ENCODE measurements at regions not wholly inside any gene's neighbourhood (a gene's known extent, or its start where the extent isn't known, plus 50 kb on each side); places are given as distances from the start of the nearest gene placed in this dataset.

DNA sequence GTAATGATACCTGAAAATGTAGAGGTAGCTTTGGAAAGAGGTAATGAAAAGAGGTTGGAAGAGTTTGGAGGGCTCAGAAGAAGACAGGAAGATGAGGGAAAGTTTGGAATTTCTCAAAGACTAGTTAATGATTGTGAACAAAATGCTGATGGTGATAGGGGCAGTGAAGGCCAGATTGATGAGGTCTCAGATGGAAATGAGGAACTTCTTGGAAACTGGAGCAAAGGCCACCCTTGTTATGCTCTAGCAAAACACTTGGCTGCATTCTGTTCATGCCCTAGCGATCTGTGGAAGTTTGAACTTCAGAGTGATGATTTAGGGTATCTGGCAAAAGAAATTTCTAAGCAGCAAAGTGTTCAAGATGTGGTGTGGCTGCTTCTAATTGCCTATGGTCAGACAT lies 161.2 kb upstream of the SPEF2 start:
- Histone ChIP-seq H3K9me3 (ENCODE audit: control insufficient read depth, insufficient read depth, low read length) (no peaks in the 10 kb centered on the region), H3K4me3 (ENCODE audit: low read depth, low read length) (no peak overlapping the region), H3K27me3 (ENCODE audit: control insufficient read depth, insufficient read depth, low read length) (no peaks in the 10 kb centered on the region), H3K27ac (ENCODE audit: low read depth, low read length) (no peak overlapping the region)
- POLR2A ChIA-PET = no interaction called here
- no peak for DNase-seq (ENCODE audit: low read depth, low spot score)
- TF ChIP-seq, protein P1, sequence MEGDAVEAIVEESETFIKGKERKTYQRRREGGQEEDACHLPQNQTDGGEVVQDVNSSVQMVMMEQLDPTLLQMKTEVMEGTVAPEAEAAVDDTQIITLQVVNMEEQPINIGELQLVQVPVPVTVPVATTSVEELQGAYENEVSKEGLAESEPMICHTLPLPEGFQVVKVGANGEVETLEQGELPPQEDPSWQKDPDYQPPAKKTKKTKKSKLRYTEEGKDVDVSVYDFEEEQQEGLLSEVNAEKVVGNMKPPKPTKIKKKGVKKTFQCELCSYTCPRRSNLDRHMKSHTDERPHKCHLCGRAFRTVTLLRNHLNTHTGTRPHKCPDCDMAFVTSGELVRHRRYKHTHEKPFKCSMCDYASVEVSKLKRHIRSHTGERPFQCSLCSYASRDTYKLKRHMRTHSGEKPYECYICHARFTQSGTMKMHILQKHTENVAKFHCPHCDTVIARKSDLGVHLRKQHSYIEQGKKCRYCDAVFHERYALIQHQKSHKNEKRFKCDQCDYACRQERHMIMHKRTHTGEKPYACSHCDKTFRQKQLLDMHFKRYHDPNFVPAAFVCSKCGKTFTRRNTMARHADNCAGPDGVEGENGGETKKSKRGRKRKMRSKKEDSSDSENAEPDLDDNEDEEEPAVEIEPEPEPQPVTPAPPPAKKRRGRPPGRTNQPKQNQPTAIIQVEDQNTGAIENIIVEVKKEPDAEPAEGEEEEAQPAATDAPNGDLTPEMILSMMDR (IDR thresholded peaks at IDR 0.05; ENCODE audit: low read depth, low read length) = no peak
- CTCF ChIA-PET = no interaction called here

DNA sequence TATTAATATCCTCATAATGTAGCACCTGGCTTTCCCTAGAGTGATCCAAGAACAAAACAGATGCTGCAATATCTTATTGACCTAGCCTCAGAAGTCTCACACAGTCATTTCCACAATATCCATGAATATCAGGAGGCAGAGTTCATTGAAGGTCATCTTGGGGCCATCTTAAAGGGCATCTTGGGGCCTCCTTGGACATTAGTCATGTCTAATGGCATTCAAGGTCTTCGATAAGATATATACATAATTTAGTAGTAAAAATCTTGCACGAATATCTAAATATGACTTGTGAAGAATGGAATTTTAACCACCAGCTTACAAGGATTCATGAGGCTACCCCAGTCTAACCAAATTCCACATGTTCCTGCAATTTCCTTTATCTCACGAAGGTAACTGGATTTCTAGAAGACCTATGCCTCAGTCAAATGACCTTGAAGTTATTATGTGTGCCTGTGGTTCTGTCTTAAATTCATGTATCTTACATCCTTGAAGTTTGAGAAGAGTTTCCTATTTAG lies 163.6 kb upstream of the SPEF2 start:
- ChIA-PET CTCF (interaction anchor here (1.8 kb wide), 1 partner anchor 18 kb away, joined by 8 read pairs; no protein-coding TSS in a partner anchor), POLR2A (no interaction called here)
- TF ChIP-seq, protein P1 (IDR thresholded peaks at IDR 0.05; ENCODE audit: low read depth, low read length) = no peak
- DNase-seq (ENCODE audit: low read depth, low spot score) = no peak
- H3K4me3 ChIP-seq (ENCODE audit: low read depth, low read length) = no peak overlapping the region
- no peaks in the 10 kb centered on the region for H3K9me3 ChIP-seq (ENCODE audit: control insufficient read depth, insufficient read depth, low read length)
- H3K27me3 ChIP-seq (ENCODE audit: control insufficient read depth, insufficient read depth, low read length) = no peaks in the 10 kb centered on the region
- no peak overlapping the region for H3K27ac ChIP-seq (ENCODE audit: low read depth, low read length)

DNA sequence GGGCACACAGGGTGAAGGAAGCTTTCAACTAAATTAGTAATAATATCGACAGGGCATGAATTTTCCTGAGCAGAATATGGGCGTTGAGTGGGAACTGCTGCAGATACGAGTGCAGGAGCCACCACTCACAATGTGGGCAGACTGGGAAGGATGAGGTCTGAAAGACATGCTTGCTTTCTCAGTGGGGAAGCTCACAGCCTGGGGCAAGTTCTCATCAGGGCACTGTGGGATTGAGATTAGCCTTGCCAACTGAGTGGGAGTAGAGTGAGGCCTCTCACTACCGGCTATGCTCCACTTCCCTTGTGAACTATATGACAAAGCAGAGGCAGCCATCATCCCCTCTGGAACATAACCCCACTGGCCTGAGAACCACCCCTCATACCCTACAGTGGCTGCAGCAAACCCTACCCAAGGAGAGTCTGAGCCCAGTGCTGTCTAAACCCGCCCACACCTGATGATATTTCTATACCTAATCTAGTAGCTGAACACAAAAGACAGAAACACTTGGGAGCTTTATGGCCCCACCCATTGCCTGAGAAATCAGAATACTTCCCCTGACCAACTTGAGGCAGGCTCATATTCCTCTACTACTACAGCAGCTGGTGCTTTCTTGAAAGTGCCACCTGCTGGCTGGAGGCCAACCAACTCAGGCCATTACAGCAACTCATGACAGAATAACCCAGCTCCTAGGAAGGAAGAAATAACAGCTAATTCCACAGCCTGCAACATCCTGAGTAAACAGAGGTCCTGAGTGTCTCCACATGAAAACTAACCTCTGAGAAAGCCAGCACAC lies 173.7 kb upstream of the SPEF2 start:
- ChIA-PET POLR2A (no interaction called here), CTCF (interaction anchor here (1.5 kb wide), 1 partner anchor 482 kb away, joined by 3 read pairs; no protein-coding TSS in a partner anchor)

DNA sequence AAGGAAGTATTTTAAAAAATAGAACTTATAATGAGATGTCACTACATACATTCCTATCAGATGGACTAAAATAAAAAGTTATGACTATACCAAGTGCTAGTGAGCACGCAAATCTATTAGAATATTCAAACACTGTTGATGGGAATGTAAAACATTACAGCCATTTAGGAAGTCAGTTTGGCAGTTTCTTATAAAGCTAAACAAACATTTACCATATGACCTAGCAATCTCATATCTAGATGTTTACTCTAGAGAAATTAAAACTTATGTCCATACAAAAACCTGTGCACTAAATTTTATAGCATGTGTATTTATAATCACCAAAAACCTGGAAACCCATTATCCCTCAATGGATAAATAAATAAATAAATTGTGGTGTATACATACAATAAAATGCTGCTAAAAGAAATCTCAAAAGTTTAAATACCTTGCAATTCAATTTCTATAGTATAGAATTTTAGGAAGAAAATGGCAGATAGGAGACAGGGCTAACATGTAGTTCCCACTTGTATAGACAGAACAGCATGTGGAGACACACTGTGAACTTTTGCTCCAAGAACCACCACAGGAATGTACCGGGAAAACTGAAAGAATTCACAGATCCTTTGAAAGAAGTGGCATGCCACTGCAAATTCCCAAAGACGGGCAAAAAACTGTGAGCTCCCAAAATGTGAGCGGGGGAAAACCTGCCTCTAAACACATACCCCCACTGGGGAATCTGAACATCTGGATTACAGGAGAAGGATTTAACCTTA lies 174.6 kb upstream of the SPEF2 start:
- Histone ChIP-seq H3K27me3 (ENCODE audit: control insufficient read depth, insufficient read depth, low read length) (no peaks in the 10 kb centered on the region), H3K4me3 (ENCODE audit: low read depth, low read length) (no peak overlapping the region), H3K27ac (ENCODE audit: low read depth, low read length) (no peak overlapping the region), H3K9me3 (ENCODE audit: control insufficient read depth, insufficient read depth, low read length) (no peaks in the 10 kb centered on the region)
- DNase-seq (ENCODE audit: low read depth, low spot score) = no peak
- ChIA-PET CTCF (interaction anchor here (1.5 kb wide), 1 partner anchor 483 kb away, joined by 3 read pairs; no protein-coding TSS in a partner anchor), POLR2A (no interaction called here)
- TF ChIP-seq, protein P1 (IDR thresholded peaks at IDR 0.05; ENCODE audit: low read depth, low read length) = no peak

More for the DNA sequence above, 173.7 kb upstream of the SPEF2 start:
- Histone ChIP-seq H3K27ac (ENCODE audit: low read depth, low read length) (no peak overlapping the region), H3K9me3 (ENCODE audit: control insufficient read depth, insufficient read depth, low read length) (no peaks in the 10 kb centered on the region), H3K4me3 (ENCODE audit: low read depth, low read length) (no peak overlapping the region), H3K27me3 (ENCODE audit: control insufficient read depth, insufficient read depth, low read length) (no peaks in the 10 kb centered on the region)
- DNase-seq (ENCODE audit: low read depth, low spot score) = no peak
- TF ChIP-seq, protein P1 (IDR thresholded peaks at IDR 0.05; ENCODE audit: low read depth, low read length) = no peak

DNA sequence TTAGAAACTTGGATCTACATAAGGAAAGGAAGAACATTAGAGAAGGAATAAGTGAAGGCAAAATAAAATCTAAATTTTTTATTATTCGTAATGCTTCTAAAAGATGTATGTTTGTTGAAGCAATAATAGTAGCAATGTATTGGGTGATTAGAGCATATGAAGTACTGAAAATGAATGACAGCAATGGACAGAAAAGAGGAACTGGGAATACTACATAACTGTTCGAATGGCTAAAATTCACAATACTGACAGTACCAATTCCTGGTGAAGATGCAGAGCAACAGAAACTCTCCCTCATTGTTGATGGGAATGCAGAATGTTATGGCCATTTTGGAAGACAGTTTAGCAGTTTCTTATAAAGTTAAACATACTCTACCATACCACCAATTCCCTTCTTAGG lies 177.3 kb upstream of the SPEF2 start:
- Histone ChIP-seq H3K27ac (ENCODE audit: low read depth, low read length) (no peak overlapping the region), H3K27me3 (ENCODE audit: control insufficient read depth, insufficient read depth, low read length) (no peaks in the 10 kb centered on the region), H3K9me3 (ENCODE audit: control insufficient read depth, insufficient read depth, low read length) (no peaks in the 10 kb centered on the region), H3K4me3 (ENCODE audit: low read depth, low read length) (no peak overlapping the region)
- no peak for DNase-seq (ENCODE audit: low read depth, low spot score)
- ChIA-PET POLR2A (no interaction called here), CTCF (no interaction called here)
- TF ChIP-seq, protein P1 (IDR thresholded peaks at IDR 0.05; ENCODE audit: low read depth, low read length) = no peak
